AG04450 (cell line): ENCODE measurements at regions not wholly inside any gene's neighbourhood (a gene's known extent, or its start where the extent isn't known, plus 50 kb on each side); places are given as distances from the start of the nearest gene placed in this dataset.

ENCODE experiments used
- CTCF ChIA-PET: fragments of 300-600, 350-600 bp; formaldehyde crosslinking; extraction: SDS; loops from one replicate; lab custom pipeline; 2022; ENCODE audit warnings: antibody characterized with exemption, inconsistent platforms; lab: Charles Lee
- POLR2A ChIA-PET: fragments of 350-600 bp; formaldehyde crosslinking; extraction: SDS; loops from one replicate; lab custom pipeline; 2021; ENCODE audit warnings: antibody characterized with exemption, inconsistent platforms; lab: Yijun Ruan, JAX
- DNase-seq: peaks from one replicate; pipeline ENCODE4 v3.0.0-alpha.2; 2011; ENCODE audit warnings: low read depth, low spot score
- H3K27ac ChIP-seq: one replicate; pipeline ENCODE4 v1.5.1; 2012; ENCODE audit warnings: low read depth, low read length, control low read depth
- H3K27me3 ChIP-seq: one replicate; pipeline ENCODE4 v1.6.0; 2012; ENCODE audit warnings: low read length; ENCODE audit not compliant: control insufficient read depth, insufficient read depth
- H3K4me3 ChIP-seq: 2 replicates; pipeline ENCODE4 v1.5.1; 2011; ENCODE audit warnings: mild to moderate bottlenecking, low read depth, low read length, control low read depth
- H3K9me3 ChIP-seq: 2 replicates; pipeline ENCODE4 v1.5.1; 2012; ENCODE audit warnings: low read length; ENCODE audit not compliant: control insufficient read depth, insufficient read depth
- CTCF ChIP-seq: IDR thresholded peaks from 2 replicates; pipeline ENCODE4 v1.5.1; 2011; ENCODE audit warnings: low read depth, low read length, control low read depth, inconsistent platforms

- H3K27me3 ChIP-seq = peaks cover 2% of the 10 kb centered on the region
- POLR2A ChIA-PET = no interaction called here
- H3K9me3 ChIP-seq = no peaks in the 10 kb centered on the region
- no peak overlapping the region for H3K27ac ChIP-seq
- TF ChIP-seq CTCF = no peak
- H3K4me3 ChIP-seq = no peak overlapping the region
- no peak for DNase-seq
- CTCF ChIA-PET = interaction anchor here (0.6 kb wide), 1 partner anchor 1558 kb away, joined by 3 read pairs; no protein-coding TSS in a partner anchor
Measured at GRCh38 chr2:219798430-219798829, 171.0 kb downstream of the SLC4A3 start.

- H3K27ac ChIP-seq = no peak overlapping the region
- TF ChIP-seq CTCF = no peak
- POLR2A ChIA-PET = no interaction called here
- H3K27me3 ChIP-seq = peaks cover 2% of the 10 kb centered on the region
- DNase-seq = no peak
- CTCF ChIA-PET = interaction anchor here (1.1 kb wide), 1 partner anchor 32 kb away, joined by 7 read pairs; no protein-coding TSS in a partner anchor
- H3K4me3 ChIP-seq = no peak overlapping the region
- H3K9me3 ChIP-seq = no peaks in the 10 kb centered on the region
Measured at GRCh38 chr2:219803294-219803693, 175.9 kb downstream of the SLC4A3 start.

- POLR2A ChIA-PET = no interaction called here
- Histone ChIP-seq H3K27ac (no peak overlapping the region), H3K27me3 (no peaks in the 10 kb centered on the region), H3K4me3 (no peak overlapping the region), H3K9me3 (no peaks in the 10 kb centered on the region)
- CTCF ChIA-PET = interaction anchor here (1.5 kb wide), 1 partner anchor 10 kb away, joined by 3 read pairs; no protein-coding TSS in a partner anchor
- DNase-seq = no peak
- no peak for TF ChIP-seq CTCF
Measured at GRCh38 chr2:219810895-219811294, 183.5 kb downstream of the SLC4A3 start.

- no peaks in the 10 kb centered on the region for H3K9me3 ChIP-seq
- ChIA-PET CTCF (interaction anchor here (0.7 kb wide), 1 partner anchor 1224 kb away, joined by 4 read pairs; no protein-coding TSS in a partner anchor), POLR2A (no interaction called here)
- H3K27ac ChIP-seq = no peak overlapping the region
- DNase-seq = no peak
- no peak overlapping the region for H3K4me3 ChIP-seq
- no peaks in the 10 kb centered on the region for H3K27me3 ChIP-seq
- no peak for TF ChIP-seq CTCF
Measured at GRCh38 chr2:219812672-219813071, 185.2 kb downstream of the SLC4A3 start.

GRCh38 chr2:219820767-219821166, 193.3 kb downstream of the SLC4A3 start:
- no peak overlapping the region for H3K27ac ChIP-seq
- no peaks in the 10 kb centered on the region for H3K9me3 ChIP-seq
- no peak for TF ChIP-seq CTCF
- H3K4me3 ChIP-seq = no peak overlapping the region
- ChIA-PET CTCF (interaction anchor here (1.4 kb wide), 1 partner anchor 10 kb away, joined by 3 read pairs; no protein-coding TSS in a partner anchor), POLR2A (no interaction called here)
- no peak for DNase-seq
- no peaks in the 10 kb centered on the region for H3K27me3 ChIP-seq
